B cell (primary cell): ENCODE measurements at regions not wholly inside any gene's neighbourhood (a gene's known extent, or its start where the extent isn't known, plus 50 kb on each side); places are given as distances from the start of the nearest gene placed in this dataset.

Experiments used
- ATAC-seq: fragments of 200-7000 bp; cut with Tn5 transposase; one replicate; pipeline ENCODE4 v1.10.0; 2021; ENCODE audit warnings: low read depth, mild to moderate bottlenecking, moderate number of reproducible peaks, moderate library complexity
- CTCF ChIA-PET: fragments of 350-600 bp; sonication (Branson Sonifier 250); formaldehyde crosslinking; loops from one replicate; lab custom pipeline; 2021; ENCODE audit warnings: antibody characterized with exemption, inconsistent platforms; lab: Charles Lee
- POLR2A ChIA-PET: fragments of 350-600 bp; sonication (Branson Sonifier 250); formaldehyde crosslinking; loops from one replicate; lab custom pipeline; 2021; ENCODE audit warnings: antibody characterized with exemption; lab: Charles Lee
- DNase-seq: peaks from one replicate; pipeline ENCODE4 v3.0.0; 2013
- H2AFZ ChIP-seq: 2 replicates; pipeline ENCODE4 v1.6.1; 2012; ENCODE audit warnings: mild to moderate bottlenecking, low read depth, low read length; ENCODE audit not compliant: insufficient read depth, poor library complexity, severe bottlenecking
- H3K27ac ChIP-seq, 2 donors: 1 replicate in 1 of 2; 2 replicates in 1 of 2; pipeline ENCODE4 v1.5.1; 2012 to 2013; ENCODE audit warnings: low read length in 2 of 2, mild to moderate bottlenecking in 2 of 2, moderate library complexity in 1 of 2
- H3K27me3 ChIP-seq, 4 experiments: fragments of 200-600 bp in 1 of 4; sonication (generic) in 1 of 4; replicated peaks in 1 of 4; 1 replicate in 2 of 4; 2 replicates in 2 of 4; pipeline versions ENCODE4 v1.6.1 to v1.7.0; 2013 to 2016; ENCODE audit warnings: low read length in 3 of 4, mild to moderate bottlenecking in 2 of 4, mixed read lengths in 1 of 4, moderate library complexity in 1 of 4; ENCODE audit not compliant: insufficient read depth in 4 of 4, control insufficient read depth in 3 of 4; ENCODE audit errors: control extremely low read depth in 1 of 4
- H3K36me3 ChIP-seq, 2 experiments: replicated peaks in 1 of 2; 1 replicate in 1 of 2; 2 replicates in 1 of 2; pipeline versions ENCODE4 v1.6.1 to v1.7.1; 2013; ENCODE audit warnings: low read length in 1 of 2; ENCODE audit not compliant: insufficient read depth in 2 of 2, control insufficient read depth in 1 of 2; ENCODE audit errors: control extremely low read depth in 1 of 2, extremely low read depth in 1 of 2
- H3K4me1 ChIP-seq, 2 donors: fragments of 200-600 bp in 1 of 2; sonication (generic) in 1 of 2; 1 replicate in 1 of 2; 2 replicates in 1 of 2; pipeline versions ENCODE4 v1.5.1 to v1.6.1; 2013 to 2017; ENCODE audit warnings: low read length in 2 of 2; ENCODE audit not compliant: control insufficient read depth in 2 of 2, insufficient read depth in 2 of 2
- H3K4me2 ChIP-seq: replicated peaks from 2 replicates; pipeline ENCODE3; 2012; ENCODE audit warnings: mild to moderate bottlenecking, low read depth, low read length; ENCODE audit not compliant: poor library complexity, severe bottlenecking
- H3K4me3 ChIP-seq, 5 experiments: fragments of 200-600 bp in 1 of 5; sonication (generic) in 1 of 5; 1 replicate in 3 of 5; 2 replicates in 2 of 5; pipeline versions ENCODE4 v1.5.1 to v1.7.0; 2011 to 2016; ENCODE audit warnings: low read length in 4 of 5, mild to moderate bottlenecking in 4 of 5, low read depth in 2 of 5, control low read depth in 1 of 5, moderate library complexity in 1 of 5; ENCODE audit not compliant: insufficient read depth in 1 of 5; ENCODE audit errors: control extremely low read depth in 1 of 5, extremely low read depth in 1 of 5
- H3K79me2 ChIP-seq: fragments of 200-600 bp; sonication (generic); one replicate; pipeline ENCODE4 v1.6.0; 2016; ENCODE audit warnings: low read length; ENCODE audit not compliant: control insufficient read depth, insufficient read depth
- H3K9ac ChIP-seq: fragments of 200-600 bp; sonication (generic); 2 replicates; pipeline ENCODE4 v1.6.1; 2017; ENCODE audit warnings: mild to moderate bottlenecking, low read length, moderate library complexity
- H3K9me3 ChIP-seq, 3 donors: one replicate each; pipeline versions ENCODE4 v1.6.1 to v1.7.1; 2013; ENCODE audit warnings: low read length in 2 of 3; ENCODE audit not compliant: control insufficient read depth in 2 of 3, insufficient read depth in 1 of 3; ENCODE audit errors: control extremely low read depth in 1 of 3
- H4K20me1 ChIP-seq: 2 replicates; pipeline ENCODE4 v1.6.0; 2012; ENCODE audit warnings: mild to moderate bottlenecking, low read length; ENCODE audit not compliant: insufficient read depth, control insufficient read depth, poor library complexity, severe bottlenecking
- H3K27ac Mint-ChIP-seq: one replicate; pipeline ENCODE4 v1.8.0; 2021; ENCODE audit warnings: mixed read lengths
- H3K27me3 Mint-ChIP-seq: one replicate; pipeline ENCODE4 v1.8.0; 2021; ENCODE audit warnings: mixed read lengths
- H3K4me1 Mint-ChIP-seq: one replicate; pipeline ENCODE4 v1.8.0; 2021; ENCODE audit warnings: mixed read lengths
- H3K4me3 Mint-ChIP-seq: one replicate; pipeline ENCODE4 v1.8.0; 2021; ENCODE audit warnings: mixed read lengths
- H3K9me3 Mint-ChIP-seq: one replicate; pipeline ENCODE4 v1.8.0; 2022; ENCODE audit warnings: mixed read lengths; ENCODE audit not compliant: insufficient read depth
- CTCF ChIP-seq: fragments of 200-600 bp; IDR thresholded peaks from one replicate; pipeline ENCODE4 v1.8.0; 2022; ENCODE audit warnings: antibody characterized with exemption, mild to moderate bottlenecking
- EZH2 ChIP-seq: IDR thresholded peaks from 2 replicates; pipeline ENCODE4 v1.6.1; 2012; ENCODE audit warnings: borderline replicate concordance, low read depth, mild to moderate bottlenecking, moderate library complexity, low read length; ENCODE audit not compliant: insufficient read depth, poor library complexity, severe bottlenecking
- WGBS: methylation state at CpG from one replicate; pipeline ENCODE4 v1.1.5; 2013; ENCODE audit warnings: missing lambda C conversion rate; ENCODE audit not compliant: insufficient coverage; 5-methylcytosine and 5-hydroxymethylcytosine counted together
- intact Hi-C: fragments of 100-400 bp; cut with micrococcal nuclease; formaldehyde crosslinking; loops from one replicate; pipeline ENCODE4 v1.10.0; 2022

GRCh38 chr12:47014474-47014873 is 64.9 kb upstream of the PCED1B start:
- Mint-ChIP-seq H3K27me3 (peaks cover 11% of the 10 kb centered on the region), H3K27ac (no peak overlapping the region), H3K4me1 (no peaks in the 10 kb centered on the region), H3K4me3 (no peak overlapping the region), H3K9me3 (no peaks in the 10 kb centered on the region)
- ATAC-seq (no peak), DNase-seq (no peak)
- H3K4me3 ChIP-seq, result no peak overlapping the region
- no peak overlapping the region for H3K4me2 ChIP-seq
- H4K20me1 ChIP-seq, result no peaks in the 10 kb centered on the region
- H3K9me3 ChIP-seq, result peaks cover 0 to 1% (median 0%) of the 10 kb centered on the region in 3 donors
- H3K27ac ChIP-seq, result no peak overlapping the region
- H2AFZ ChIP-seq, result no peak overlapping the region
- intact Hi-C loops, result no loop called here
- H3K4me1 ChIP-seq, result no peaks in the 10 kb centered on the region
- CTCF ChIA-PET, result interaction anchor here (1.0 kb wide), 1 partner anchor 18 kb away, joined by 3 read pairs; no protein-coding TSS in a partner anchor
- H3K27me3 ChIP-seq, result no peaks in the 10 kb centered on the region
- H3K79me2 ChIP-seq, result no peaks in the 10 kb centered on the region
- no peak overlapping the region for H3K9ac ChIP-seq
- TF ChIP-seq CTCF (no peak), EZH2 (no peak)
- no peaks in the 10 kb centered on the region for H3K36me3 ChIP-seq
- WGBS, result no CpG with 5 or more reads among the region's 2 CpGs
- POLR2A ChIA-PET, result no interaction called here

- no peak overlapping the region for H3K4me3 Mint-ChIP-seq
- no peaks in the 10 kb centered on the region for H3K36me3 ChIP-seq
- H3K9me3 ChIP-seq, result no peaks in the 10 kb centered on the region
- DNase-seq (no peak), ATAC-seq (no peak)
- H3K4me3 ChIP-seq, result no peak overlapping the region
- no peaks in the 10 kb centered on the region for H3K4me1 ChIP-seq
- H3K27ac ChIP-seq, result no peak overlapping the region
- H3K9ac ChIP-seq, result no peak overlapping the region
- no peak overlapping the region for H2AFZ ChIP-seq
- H3K4me2 ChIP-seq, result no peak overlapping the region
- H3K27ac Mint-ChIP-seq, result no peak overlapping the region
- no peaks in the 10 kb centered on the region for H3K4me1 Mint-ChIP-seq
- POLR2A ChIA-PET, result no interaction called here
- CTCF ChIA-PET, result interaction anchor here (0.9 to 1.0 kb wide), 2 partner anchors 17 to 31 kb away, joined by 3 read pairs; no protein-coding TSS in a partner anchor
- TF ChIP-seq CTCF, result no peak
- TF ChIP-seq EZH2, result no peak
- peaks cover 12% of the 10 kb centered on the region for H3K27me3 Mint-ChIP-seq
- no peaks in the 10 kb centered on the region for H3K79me2 ChIP-seq
- no peaks in the 10 kb centered on the region for H3K27me3 ChIP-seq
- intact Hi-C loops, result no loop called here
- no peaks in the 10 kb centered on the region for H4K20me1 ChIP-seq
- WGBS, result 100% methylated on average over 1 of the region's 1 CpG
- H3K9me3 Mint-ChIP-seq, result no peaks in the 10 kb centered on the region
These were observed 64.0 kb upstream of the PCED1B start for GRCh38 chr12:47015381-47015780.
